H1 (cell line): ENCODE measurements at regions not wholly inside any gene's neighbourhood (a gene's known extent, or its start where the extent isn't known, plus 50 kb on each side); places are given as distances from the start of the nearest gene placed in this dataset.

Experiments
- CTCF ChIA-PET: fragments of 300-600 bp; sonication (Branson Sonifier 250); formaldehyde crosslinking; loops from one replicate; lab custom pipeline; 2021; ENCODE audit not compliant: partially characterized antibody; lab: Charles Lee
- POLR2A ChIA-PET: fragments of 300-600 bp; sonication (Branson Sonifier 250); formaldehyde crosslinking; loops from one replicate; lab custom pipeline; 2021; ENCODE audit warnings: inconsistent platforms; ENCODE audit not compliant: partially characterized antibody; lab: Charles Lee
- DNase-seq, 2 experiments: peaks; one replicate each; pipeline versions ENCODE4 v3.0.0 to v3.0.0-alpha.2; 2010 to 2022; ENCODE audit warnings: low spot score in 2 of 2, low read depth in 1 of 2, mixed read lengths in 1 of 2
- FAIRE-seq: peaks from 2 replicates; lab custom pipeline; 2011; peaks lifted over from hg19 to GRCh38; lab: Jason Lieb, UNC
- H2AFZ ChIP-seq: 2 replicates; pipeline ENCODE4 v1.8.1; 2012; ENCODE audit warnings: low read length, inconsistent platforms
- H2AK5ac ChIP-seq: 2 replicates; pipeline ENCODE4 v1.6.1; 2013; ENCODE audit warnings: low read depth, low read length
- H2BK120ac ChIP-seq: replicated peaks from 2 replicates; pipeline ENCODE3; 2013; ENCODE audit warnings: low read depth, low read length, inconsistent platforms
- H2BK12ac ChIP-seq: 2 replicates; pipeline ENCODE4 v1.6.1; 2013; ENCODE audit warnings: low read depth, low read length
- H2BK15ac ChIP-seq: 2 replicates; pipeline ENCODE4 v1.6.1; 2013; ENCODE audit warnings: low read length
- H2BK20ac ChIP-seq: 2 replicates; pipeline ENCODE4 v1.6.1; 2013; ENCODE audit warnings: low read length
- H2BK5ac ChIP-seq: 2 replicates; pipeline ENCODE4 v1.6.1; 2013; ENCODE audit warnings: low read depth, low read length
- H3K14ac ChIP-seq: 2 replicates; pipeline ENCODE4 v1.6.1; 2013; ENCODE audit warnings: inconsistent platforms; ENCODE audit not compliant: insufficient read length
- H3K18ac ChIP-seq: 2 replicates; pipeline ENCODE4 v1.6.1; 2013; ENCODE audit warnings: low read length; ENCODE audit errors: extremely low read depth
- H3K23ac ChIP-seq: 2 replicates; pipeline ENCODE4 v1.6.1; 2013; ENCODE audit warnings: inconsistent platforms; ENCODE audit not compliant: insufficient read length
- H3K23me2 ChIP-seq: 2 replicates; pipeline ENCODE4 v1.6.1; 2013; ENCODE audit warnings: low read depth, low read length
- H3K27ac ChIP-seq: 2 replicates; pipeline ENCODE4 v1.6.1; 2011; ENCODE audit warnings: low read depth, low read length, inconsistent platforms
- H3K27me3 ChIP-seq, 4 experiments: replicated peaks in 1 of 4; 1 replicate in 1 of 4; 2 replicates in 3 of 4; pipeline versions ENCODE4 v1.6.1 to v1.8.1; 2011 to 2013; ENCODE audit warnings: low read length in 3 of 4, mild to moderate bottlenecking in 3 of 4, inconsistent platforms in 2 of 4, mixed read lengths in 2 of 4, moderate library complexity in 1 of 4; ENCODE audit not compliant: control insufficient read depth in 3 of 4, insufficient read depth in 3 of 4; ENCODE audit errors: extremely low read depth in 1 of 4
- H3K36me3 ChIP-seq, 4 experiments: 2 replicates each; pipeline versions ENCODE4 v1.6.1 to v1.8.1; 2011 to 2013; ENCODE audit warnings: mild to moderate bottlenecking in 4 of 4, low read length in 3 of 4, moderate library complexity in 2 of 4, control low read depth in 1 of 4, inconsistent platforms in 1 of 4; ENCODE audit not compliant: insufficient read depth in 4 of 4, control insufficient read depth in 2 of 4
- H3K4ac ChIP-seq: replicated peaks from 2 replicates; pipeline ENCODE3; 2013; ENCODE audit warnings: low read length, low read depth, mixed read lengths, inconsistent platforms; ENCODE audit not compliant: insufficient read length
- H3K4me1 ChIP-seq, 4 experiments: replicated peaks in 1 of 4; 1 replicate in 1 of 4; 2 replicates in 3 of 4; pipeline versions ENCODE4 v1.6.1 to v1.8.1; 2011 to 2013; ENCODE audit warnings: low read length in 3 of 4, inconsistent platforms in 2 of 4, mixed read lengths in 1 of 4; ENCODE audit not compliant: insufficient read depth in 4 of 4, control insufficient read depth in 3 of 4
- H3K4me2 ChIP-seq, 2 experiments: 2 replicates each; pipeline versions ENCODE4 v1.6.1 to v1.8.1; 2011 to 2013; ENCODE audit warnings: low read depth in 2 of 2, low read length in 2 of 2, control low read depth in 1 of 2, inconsistent platforms in 1 of 2, mild to moderate bottlenecking in 1 of 2; ENCODE audit not compliant: insufficient read depth in 1 of 2
- H3K4me3 ChIP-seq, 4 experiments: fragments of 200-600, 300-600 bp in 1 of 4; sonication (generic), shearing (Covaris generic), sonication (Bioruptor Twin) in 1 of 4; 2 replicates each; pipeline versions ENCODE4 v1.5.1 to v1.8.1; 2011 to 2016; ENCODE audit warnings: low read length in 4 of 4, low read depth in 3 of 4, control low read depth in 2 of 4, inconsistent platforms in 2 of 4, mild to moderate bottlenecking in 2 of 4, mixed read lengths in 1 of 4, moderate library complexity in 1 of 4; ENCODE audit not compliant: insufficient read depth in 2 of 4; ENCODE audit errors: extremely low read depth in 1 of 4
- H3K56ac ChIP-seq: replicated peaks from 2 replicates; pipeline ENCODE3; 2013; ENCODE audit warnings: low read depth, mild to moderate bottlenecking, mixed read lengths, low read length, inconsistent platforms; ENCODE audit not compliant: insufficient read length
- H3K79me1 ChIP-seq: 2 replicates; pipeline ENCODE4 v1.6.1; 2013; ENCODE audit warnings: low read depth, low read length, control low read depth
- H3K79me2 ChIP-seq, 2 experiments: 2 replicates each; pipeline versions ENCODE4 v1.6.1 to v1.8.1; 2012 to 2013; ENCODE audit warnings: low read length in 2 of 2, mild to moderate bottlenecking in 2 of 2, inconsistent platforms in 1 of 2; ENCODE audit not compliant: insufficient read depth in 2 of 2, control insufficient read depth in 1 of 2
- H3K9ac ChIP-seq, 4 experiments: replicated peaks in 1 of 4; 1 replicate in 1 of 4; 2 replicates in 3 of 4; pipeline versions ENCODE4 v1.6.1 to v1.8.1; 2011 to 2013; ENCODE audit warnings: low read depth in 3 of 4, low read length in 3 of 4, control low read depth in 2 of 4, mild to moderate bottlenecking in 2 of 4, moderate library complexity in 2 of 4, inconsistent platforms in 1 of 4; ENCODE audit errors: extremely low read depth in 1 of 4
- H3K9me3 ChIP-seq, 2 experiments: 2 replicates each; pipeline versions ENCODE4 v1.6.1 to v1.8.1; 2012 to 2013; ENCODE audit warnings: mild to moderate bottlenecking in 2 of 2, moderate library complexity in 2 of 2, control low read depth in 1 of 2, inconsistent platforms in 1 of 2, low read depth in 1 of 2, low read length in 1 of 2, mixed read lengths in 1 of 2; ENCODE audit not compliant: insufficient read depth in 2 of 2
- H4K20me1 ChIP-seq, 2 experiments: replicated peaks in 1 of 2; 2 replicates each; pipeline versions ENCODE3 to v1.8.1; 2011 to 2013; ENCODE audit warnings: inconsistent platforms in 2 of 2, low read length in 2 of 2, mild to moderate bottlenecking in 1 of 2; ENCODE audit not compliant: insufficient read depth in 2 of 2, control insufficient read depth in 1 of 2
- H4K5ac ChIP-seq: 2 replicates; pipeline ENCODE4 v1.6.1; 2013; ENCODE audit warnings: low read length, low read depth, mixed read lengths, inconsistent platforms; ENCODE audit not compliant: insufficient read length
- H4K8ac ChIP-seq: 2 replicates; pipeline ENCODE4 v1.8.0; 2013; ENCODE audit warnings: mild to moderate bottlenecking, moderate library complexity, low read length, inconsistent platforms; ENCODE audit not compliant: insufficient read depth; ENCODE audit errors: extremely low read depth
- H4K91ac ChIP-seq: replicated peaks from 2 replicates; pipeline ENCODE3; 2013; ENCODE audit warnings: low read length, mixed read lengths, inconsistent platforms; ENCODE audit not compliant: insufficient read length
- CTCF ChIP-seq, 3 experiments: IDR thresholded peaks; 1 replicate in 2 of 3; 2 replicates in 1 of 3; pipeline versions ENCODE4 v1.5.1 to v1.6.1; 2011; ENCODE audit warnings: low read length in 3 of 3, mild to moderate bottlenecking in 3 of 3, inconsistent platforms in 2 of 3, low read depth in 1 of 3, moderate library complexity in 1 of 3; ENCODE audit not compliant: insufficient read depth in 1 of 3; ENCODE audit errors: control extremely low read depth in 1 of 3
- JUN ChIP-seq: IDR thresholded peaks from 2 replicates; pipeline ENCODE4 v1.6.1; 2011; ENCODE audit warnings: low read depth, mild to moderate bottlenecking, improper control_type of control experiment, low read length
- KDM1A ChIP-seq: fragments of 200-600, 300-600 bp; sonication (generic); IDR thresholded peaks from 2 replicates; pipeline ENCODE4 v1.7.1; 2016; ENCODE audit warnings: mild to moderate bottlenecking, low read length, borderline replicate concordance
- RXRA ChIP-seq: IDR thresholded peaks from 2 replicates; pipeline ENCODE4 v1.6.1; 2011; ENCODE audit warnings: low read depth, mild to moderate bottlenecking, low read length, moderate library complexity; ENCODE audit not compliant: insufficient read depth
- SUZ12 ChIP-seq: fragments of 200-600 bp; sonication (generic); IDR thresholded peaks from 2 replicates; pipeline ENCODE4 v1.6.1; 2012; ENCODE audit warnings: mild to moderate bottlenecking, inconsistent platforms, low read length, moderate library complexity, mixed read lengths
- ZNF274 ChIP-seq: IDR thresholded peaks from 2 replicates; pipeline ENCODE4 v1.7.0; 2012; ENCODE audit warnings: low read length, borderline replicate concordance; ENCODE audit errors: extremely low read depth
- WGBS, 2 experiments: shearing (Covaris generic) in 1 of 2; methylation state at CpG; one replicate each; pipeline versions ENCODE4 v1.1.6 to v1.1.7; 2013 to 2015; ENCODE audit warnings: low lambda C conversion rate in 2 of 2, mixed read lengths in 2 of 2, inconsistent platforms in 1 of 2, low coverage in 1 of 2, missing lambda C conversion rate in 1 of 2; ENCODE audit not compliant: insufficient replicate concordance in 2 of 2, insufficient coverage in 1 of 2, insufficient read length in 1 of 2; ENCODE audit errors: extremely low coverage in 1 of 2, missing lambda C conversion rate in 1 of 2; 5-methylcytosine and 5-hydroxymethylcytosine counted together

DNA sequence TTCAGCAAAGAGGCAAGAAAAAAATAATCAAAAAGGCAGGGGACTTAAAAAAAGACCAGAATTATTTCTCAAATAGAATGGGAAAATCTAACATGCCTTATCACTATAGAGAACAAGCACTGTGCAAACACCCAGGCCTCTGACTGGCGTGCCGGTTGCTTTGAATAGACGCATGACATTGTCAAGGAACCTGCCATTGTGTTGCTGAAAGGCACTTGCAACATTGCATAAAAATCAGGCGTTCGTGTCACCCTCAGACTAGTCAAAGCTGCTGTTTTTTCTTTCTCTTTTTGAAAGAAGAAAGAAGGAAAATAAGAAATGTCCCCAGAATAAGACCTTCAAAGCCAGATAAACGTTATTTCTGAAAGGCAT, 549.3 kb upstream of the CADM1 start:
- Histone ChIP-seq H2BK15ac (no peak overlapping the region), H3K4me1 (peaks cover 5 to 18% (median 12%) of the 10 kb centered on the region in 4 experiments; a peak in 6 of 7 replicates), H3K56ac (no peak overlapping the region), H3K23ac (no peak overlapping the region), H2AFZ (no peak overlapping the region), H3K79me1 (no peaks in the 10 kb centered on the region), H3K27me3 (peaks cover 0 to 3% (median 0%) of the 10 kb centered on the region in 4 experiments; a peak in 4 of 7 replicates), H4K91ac (no peak overlapping the region), H3K4ac (no peak overlapping the region), H3K9ac (no peak overlapping the region), H3K23me2 (no peaks in the 10 kb centered on the region), H3K9me3 (no peaks in the 10 kb centered on the region), H4K5ac (no peak overlapping the region), H2BK20ac (no peak overlapping the region), H3K4me2 (peak overlapping the region; percentile 26 to 46), H3K14ac (no peak overlapping the region), H3K27ac (no peak overlapping the region), H3K4me3 (no peak overlapping the region), H3K36me3 (no peaks in the 10 kb centered on the region), H4K20me1 (no peaks in the 10 kb centered on the region), H4K8ac (no peak overlapping the region), H3K79me2 (no peaks in the 10 kb centered on the region), H2BK120ac (no peak overlapping the region), H2BK5ac (no peak overlapping the region), H3K18ac (no peak overlapping the region), H2BK12ac (no peak overlapping the region), H2AK5ac (no peak overlapping the region)
- POLR2A ChIA-PET, result no interaction called here
- DNase-seq (no peak), FAIRE-seq (no peak)
- TF ChIP-seq ZNF274 (no peak), SUZ12 (no peak), RXRA (no peak), KDM1A (no peak), JUN (no peak), CTCF (IDR thresholded peaks at IDR 0.05; ENCODE audit: control extremely low read depth in 1 of 3, insufficient read depth in 1 of 3, low read depth in 1 of 3, low read length in 3 of 3) (no peak)
- CTCF ChIA-PET, result interaction anchor here (0.6 to 2.5 kb wide), 5 partner anchors 11 to 45 kb away, joined by 3 to 10 read pairs (median 3); no protein-coding TSS in a partner anchor
- 43% methylated on average over 6 of the region's 6 CpGs; no CpG with 5 or more reads in 1 of the 2 experiments for WGBS, 2 experiments
